ENCODE measurements at regions not wholly inside any gene's neighbourhood (a gene's known extent, or its start where the extent isn't known, plus 50 kb on each side); places are given as distances from the start of the nearest gene placed in this dataset.
"Not testable (repeated sequence)": the region's sequence is repeated elsewhere in the genome, so short reads cannot be mapped to it uniquely, and the experiment has no call there.

DNA sequence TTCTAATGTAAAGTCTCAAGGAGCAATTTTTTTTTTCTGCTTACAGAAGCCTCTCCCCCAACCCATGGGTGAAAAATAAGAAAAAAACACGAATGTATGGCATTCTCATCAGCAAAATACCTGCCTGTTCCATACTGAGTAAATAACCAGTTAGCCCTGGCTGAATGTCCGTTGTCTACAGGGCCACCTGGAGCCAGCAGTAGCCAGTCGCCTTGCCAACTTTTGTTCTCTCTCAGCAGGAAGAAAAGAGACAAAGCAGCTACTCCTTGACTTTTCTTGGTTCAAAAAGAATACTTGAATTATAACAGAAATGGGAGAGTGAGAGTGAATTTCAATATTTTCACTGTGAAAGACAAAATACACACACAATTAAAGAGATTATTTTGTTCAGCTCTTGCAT is 532.9 kb upstream of the CRIM1 start:
- H3K4me1 ChIP-seq (ENCODE audit: control insufficient read depth, insufficient read depth, low read length, poor library complexity, severe bottlenecking): no peaks in the 10 kb centered on the region
- H3K9me3 ChIP-seq (ENCODE audit: control insufficient read depth, low read length): no peaks in the 10 kb centered on the region
- no peak overlapping the region for H3K27ac ChIP-seq (ENCODE audit: low read depth, low read length, severe bottlenecking)
- H3K36me3 ChIP-seq (ENCODE audit: control insufficient read depth, insufficient read depth, low read length): no peaks in the 10 kb centered on the region
- WGBS, 2 experiments (ENCODE audit: insufficient coverage in 2 of 2): 8% methylated on average over 2 of the region's 3 CpGs; no CpG with 5 or more reads in 1 of the 2 experiments
- H3K4me3 ChIP-seq (ENCODE audit: extremely low read depth, insufficient read depth, low read length, poor library complexity, severe bottlenecking): no peak overlapping the region

DNA sequence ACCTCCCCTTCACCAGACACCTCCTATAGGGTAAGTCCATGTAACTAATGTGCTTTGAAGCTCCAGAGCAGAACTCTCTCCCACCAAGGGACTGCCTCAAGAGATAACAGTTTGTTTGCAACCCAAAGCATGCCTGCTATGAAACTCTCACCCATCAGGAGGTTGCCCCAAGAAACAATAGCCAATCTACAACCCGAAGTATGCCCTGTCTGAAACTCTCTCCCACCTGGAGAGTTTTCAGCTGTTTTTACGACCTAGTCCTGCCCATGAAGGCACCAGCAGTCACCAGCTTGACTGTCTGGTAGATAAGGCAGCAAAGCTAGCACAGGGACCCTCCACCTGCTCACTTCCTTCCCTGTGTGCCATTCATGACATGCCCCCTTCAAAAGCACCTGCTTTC is 533.9 kb upstream of the CRIM1 start:
- 5 to 6% methylated on average over 2 of the region's 2 CpGs for WGBS, 2 experiments (ENCODE audit: insufficient coverage in 2 of 2)
- Histone ChIP-seq H3K36me3 (ENCODE audit: control insufficient read depth, insufficient read depth, low read length) (no peaks in the 10 kb centered on the region), H3K4me3 (ENCODE audit: extremely low read depth, insufficient read depth, low read length, poor library complexity, severe bottlenecking) (no peak overlapping the region), H3K27ac (ENCODE audit: low read depth, low read length, severe bottlenecking) (no peak overlapping the region), H3K4me1 (ENCODE audit: control insufficient read depth, insufficient read depth, low read length, poor library complexity, severe bottlenecking) (no peaks in the 10 kb centered on the region), H3K9me3 (ENCODE audit: control insufficient read depth, low read length) (no peaks in the 10 kb centered on the region)

DNA sequence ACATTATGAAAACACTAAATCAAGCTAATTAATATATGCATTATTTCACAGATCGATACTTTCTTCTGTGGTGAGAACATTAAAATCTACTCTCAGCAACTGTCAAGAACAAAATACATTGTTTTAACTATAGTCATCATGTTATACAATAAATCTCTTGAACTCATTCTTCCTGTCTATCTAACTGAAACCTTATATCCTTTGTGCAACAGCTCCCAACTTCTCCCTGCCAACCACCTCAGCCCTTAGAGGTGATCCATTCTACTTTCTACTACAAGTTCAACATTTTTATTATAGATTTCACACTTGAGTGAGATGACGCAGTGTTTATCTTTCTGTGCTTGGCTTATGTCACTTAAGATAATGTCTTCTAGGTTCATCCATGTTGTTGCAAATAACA is 535.2 kb upstream of the CRIM1 start:
- Histone ChIP-seq H3K4me3 (ENCODE audit: extremely low read depth, insufficient read depth, low read length, poor library complexity, severe bottlenecking) (no peak overlapping the region), H3K4me1 (ENCODE audit: control insufficient read depth, insufficient read depth, low read length, poor library complexity, severe bottlenecking) (no peaks in the 10 kb centered on the region), H3K27ac (ENCODE audit: low read depth, low read length, severe bottlenecking) (no peak overlapping the region), H3K36me3 (ENCODE audit: control insufficient read depth, insufficient read depth, low read length) (no peaks in the 10 kb centered on the region), H3K9me3 (ENCODE audit: control insufficient read depth, low read length) (no peaks in the 10 kb centered on the region)
- 100% methylated on average over 1 of the region's 2 CpGs; no CpG with 5 or more reads in 1 of the 2 experiments for WGBS, 2 experiments (ENCODE audit: insufficient coverage in 2 of 2)

DNA sequence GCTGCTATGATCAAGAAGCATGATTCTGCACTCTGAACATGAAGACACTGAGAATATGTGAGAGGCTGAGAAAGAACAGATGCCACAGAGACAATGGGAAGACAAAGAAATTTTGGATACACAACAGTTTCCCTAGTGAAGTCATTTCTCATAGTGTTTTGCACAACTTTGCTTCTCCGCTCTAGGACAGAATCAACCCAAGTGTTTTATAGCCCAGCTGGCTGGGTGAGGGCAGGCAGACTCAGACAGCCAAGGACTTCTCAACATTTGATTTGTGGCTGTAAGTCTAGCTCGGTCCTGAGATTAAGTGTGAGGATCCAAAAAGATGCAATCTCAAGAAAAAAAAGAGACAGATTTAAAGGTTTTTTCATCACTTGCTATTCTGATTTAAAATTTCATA is 536.5 kb upstream of the CRIM1 start:
- Histone ChIP-seq H3K4me1 (ENCODE audit: control insufficient read depth, insufficient read depth, low read length, poor library complexity, severe bottlenecking) (no peaks in the 10 kb centered on the region), H3K36me3 (ENCODE audit: control insufficient read depth, insufficient read depth, low read length) (no peaks in the 10 kb centered on the region), H3K9me3 (ENCODE audit: control insufficient read depth, low read length) (no peaks in the 10 kb centered on the region), H3K4me3 (ENCODE audit: extremely low read depth, insufficient read depth, low read length, poor library complexity, severe bottlenecking) (no peak overlapping the region), H3K27ac (ENCODE audit: low read depth, low read length, severe bottlenecking) (no peak overlapping the region)
- 90% methylated on average over 1 of the region's 2 CpGs; no CpG with 5 or more reads in 1 of the 2 experiments for WGBS, 2 experiments (ENCODE audit: insufficient coverage in 2 of 2)

DNA sequence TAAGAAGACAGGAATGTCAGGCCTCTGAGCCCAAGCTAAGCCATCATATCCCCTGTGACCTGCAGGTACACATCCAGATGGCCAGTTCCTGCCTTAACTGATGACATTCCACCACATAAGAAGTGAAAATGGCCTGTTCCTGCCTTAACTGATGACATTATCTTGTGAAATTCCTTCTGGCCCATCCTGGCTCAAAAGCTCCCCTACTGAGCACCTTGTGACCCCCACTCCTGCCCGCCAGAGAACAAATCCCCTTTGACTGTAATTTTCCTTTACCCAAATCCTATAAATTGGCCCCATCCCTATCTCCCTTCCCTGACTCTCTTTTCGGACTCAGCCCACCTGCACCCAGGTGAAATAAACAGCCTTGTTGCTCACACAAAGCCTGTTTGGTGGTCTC is 537.2 kb upstream of the CRIM1 start:
- not testable (repeated sequence) for H3K4me1 ChIP-seq (ENCODE audit: control insufficient read depth, insufficient read depth, low read length, poor library complexity, severe bottlenecking); H3K4me3 ChIP-seq (ENCODE audit: extremely low read depth, insufficient read depth, low read length, poor library complexity, severe bottlenecking); H3K9me3 ChIP-seq (ENCODE audit: control insufficient read depth, low read length); H3K36me3 ChIP-seq (ENCODE audit: control insufficient read depth, insufficient read depth, low read length); H3K27ac ChIP-seq (ENCODE audit: low read depth, low read length, severe bottlenecking)
- 25 to 36% methylated on average over 1 of the region's 2 CpGs for WGBS, 2 experiments (ENCODE audit: insufficient coverage in 2 of 2)

DNA sequence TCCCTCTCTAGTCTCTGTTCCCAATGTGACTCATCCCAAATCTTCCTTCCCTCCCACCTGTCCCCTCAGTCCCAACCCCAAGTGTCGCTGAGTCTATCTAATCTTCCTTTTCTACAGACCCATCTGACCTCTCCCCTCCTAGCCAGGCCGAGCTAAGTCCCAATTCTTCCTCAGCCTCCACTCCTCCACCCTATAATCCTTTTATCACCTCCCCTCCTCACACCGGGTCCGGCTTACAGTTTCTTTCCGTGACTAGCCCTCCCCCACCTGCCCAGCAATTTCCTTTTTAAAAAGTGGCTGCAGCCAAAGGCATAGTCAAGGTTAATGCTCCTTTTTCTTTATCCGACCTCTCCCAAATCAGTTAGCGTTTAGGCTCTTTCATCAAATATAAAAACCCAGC is 541.0 kb upstream of the CRIM1 start:
- not testable (repeated sequence) for H3K27ac ChIP-seq (ENCODE audit: low read depth, low read length, severe bottlenecking); H3K4me3 ChIP-seq (ENCODE audit: extremely low read depth, insufficient read depth, low read length, poor library complexity, severe bottlenecking); H3K4me1 ChIP-seq (ENCODE audit: control insufficient read depth, insufficient read depth, low read length, poor library complexity, severe bottlenecking); H3K36me3 ChIP-seq (ENCODE audit: control insufficient read depth, insufficient read depth, low read length); H3K9me3 ChIP-seq (ENCODE audit: control insufficient read depth, low read length)
- WGBS, 2 experiments (ENCODE audit: insufficient coverage in 2 of 2): 72 to 85% methylated on average over 5 to 7 of the region's 7 CpGs

DNA sequence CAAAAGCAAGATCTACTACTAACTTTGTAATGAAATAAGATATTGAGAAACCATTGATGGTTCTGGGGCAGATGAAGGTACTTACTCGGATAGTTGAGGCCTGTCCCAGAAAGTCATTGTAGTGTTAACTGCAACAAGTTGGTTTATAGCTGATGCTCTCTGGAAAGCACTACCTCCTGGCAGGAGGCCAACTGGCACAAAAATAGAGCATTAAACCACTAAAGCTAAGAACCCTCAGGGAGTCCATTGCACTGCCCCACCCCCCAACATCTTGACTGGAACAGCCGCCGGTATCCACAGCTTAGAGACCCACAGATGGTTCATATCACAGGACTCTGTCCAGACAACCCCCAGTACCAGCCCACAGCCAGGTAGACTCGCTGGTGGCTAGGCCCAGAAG is 552.5 kb upstream of the CRIM1 start:
- no peak overlapping the region for H3K27ac ChIP-seq (ENCODE audit: low read depth, low read length, severe bottlenecking)

DNA sequence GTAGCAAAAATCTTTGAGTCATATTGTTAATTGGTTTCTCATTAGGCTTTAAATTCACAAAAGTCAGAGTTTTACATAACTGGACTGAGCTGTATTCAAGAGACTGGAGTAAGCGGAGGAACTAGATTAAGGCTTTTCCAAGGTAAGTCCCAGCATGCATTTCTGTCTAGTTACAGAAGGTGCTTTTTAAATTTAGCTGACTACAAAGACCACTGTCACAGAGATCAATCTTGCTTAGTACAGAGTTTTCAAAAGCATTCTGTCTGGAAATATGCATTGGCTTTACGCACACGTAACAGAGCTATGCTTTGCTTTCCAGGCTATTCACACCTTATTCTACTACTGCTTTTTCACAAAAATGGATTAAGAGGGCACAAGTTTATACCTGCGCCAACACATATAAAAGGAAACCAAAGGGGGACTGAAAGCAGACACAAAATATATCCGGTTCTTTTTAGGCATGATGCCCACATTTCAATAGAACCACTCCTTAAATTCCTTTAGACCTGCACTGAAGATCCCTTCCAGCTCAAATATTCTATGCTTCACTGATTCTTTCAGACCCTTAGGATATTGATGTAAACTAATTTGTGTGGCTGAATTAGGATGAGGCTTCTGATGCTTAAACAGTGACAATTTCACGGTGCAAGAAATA is 560.7 kb upstream of the CRIM1 start:
- Histone ChIP-seq H3K4me1 (ENCODE audit: control insufficient read depth, insufficient read depth, low read length, poor library complexity, severe bottlenecking) (peaks cover 4% of the 10 kb centered on the region), H3K4me3 (ENCODE audit: extremely low read depth, insufficient read depth, low read length, poor library complexity, severe bottlenecking) (no peak overlapping the region), H3K27ac (ENCODE audit: low read depth, low read length, severe bottlenecking) (no peak overlapping the region), H3K9me3 (ENCODE audit: control insufficient read depth, low read length) (no peaks in the 10 kb centered on the region), H3K36me3 (ENCODE audit: control insufficient read depth, insufficient read depth, low read length) (no peaks in the 10 kb centered on the region)
- WGBS, 2 experiments (ENCODE audit: insufficient coverage in 2 of 2): 89 to 91% methylated on average over 5 to 6 of the region's 6 CpGs

More for the DNA sequence above, 552.5 kb upstream of the CRIM1 start:
- Histone ChIP-seq H3K4me1 (ENCODE audit: control insufficient read depth, insufficient read depth, low read length, poor library complexity, severe bottlenecking) (no peaks in the 10 kb centered on the region), H3K36me3 (ENCODE audit: control insufficient read depth, insufficient read depth, low read length) (no peaks in the 10 kb centered on the region), H3K9me3 (ENCODE audit: control insufficient read depth, low read length) (no peaks in the 10 kb centered on the region), H3K4me3 (ENCODE audit: extremely low read depth, insufficient read depth, low read length, poor library complexity, severe bottlenecking) (no peak overlapping the region)
- 95 to 100% methylated on average over 1 to 3 of the region's 4 CpGs for WGBS, 2 experiments (ENCODE audit: insufficient coverage in 2 of 2)

DNA sequence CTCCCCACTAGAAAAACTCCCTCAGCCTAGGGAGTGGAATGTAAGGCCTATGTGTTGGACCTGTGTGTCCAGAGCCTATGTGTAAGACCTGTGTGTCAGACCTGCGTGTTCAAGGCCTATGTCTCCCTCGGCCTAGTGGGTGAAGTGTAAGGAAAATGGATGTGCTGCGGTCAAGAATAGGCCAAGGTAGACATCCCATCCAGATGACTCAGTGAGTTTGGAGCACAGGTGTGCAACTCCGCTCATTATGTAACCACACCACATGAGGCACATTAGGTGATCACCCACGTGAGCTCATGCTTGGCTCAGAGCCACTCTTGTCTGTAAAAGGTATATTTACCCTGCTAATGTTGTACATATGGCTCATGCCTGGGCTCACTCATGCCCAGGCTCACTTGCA is 565.3 kb upstream of the CRIM1 start:
- H3K4me3 ChIP-seq (ENCODE audit: extremely low read depth, insufficient read depth, low read length, poor library complexity, severe bottlenecking): no peak overlapping the region
- H3K4me1 ChIP-seq (ENCODE audit: control insufficient read depth, insufficient read depth, low read length, poor library complexity, severe bottlenecking): peaks cover 4% of the 10 kb centered on the region
- H3K27ac ChIP-seq (ENCODE audit: low read depth, low read length, severe bottlenecking): no peak overlapping the region
- 80 to 88% methylated on average over 1 to 3 of the region's 5 CpGs for WGBS, 2 experiments (ENCODE audit: insufficient coverage in 2 of 2)
- H3K9me3 ChIP-seq (ENCODE audit: control insufficient read depth, low read length): peaks cover 7% of the 10 kb centered on the region
- no peaks in the 10 kb centered on the region for H3K36me3 ChIP-seq (ENCODE audit: control insufficient read depth, insufficient read depth, low read length)

DNA sequence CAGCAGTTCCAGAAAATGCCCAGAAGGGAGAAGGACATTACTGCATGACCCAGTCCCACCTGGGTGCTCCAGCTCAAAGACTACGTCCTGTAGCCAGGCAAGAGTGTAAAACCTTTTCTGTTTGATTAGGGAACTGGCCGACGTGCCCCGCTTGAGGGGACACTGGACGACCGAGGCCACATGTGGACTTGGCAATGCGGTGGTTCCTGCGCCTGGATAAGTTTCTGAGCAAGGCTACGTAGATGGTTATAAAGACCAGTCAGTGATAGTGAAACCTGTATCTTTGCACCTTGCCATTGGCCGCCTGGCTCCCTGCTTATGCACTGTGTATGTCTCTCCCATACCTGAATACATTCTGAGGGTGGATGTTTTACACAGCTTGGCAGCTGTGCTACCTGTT is 567.0 kb upstream of the CRIM1 start:
- H3K4me1 ChIP-seq (ENCODE audit: control insufficient read depth, insufficient read depth, low read length, poor library complexity, severe bottlenecking): peaks cover 4% of the 10 kb centered on the region
- H3K4me3 ChIP-seq (ENCODE audit: extremely low read depth, insufficient read depth, low read length, poor library complexity, severe bottlenecking): no peak overlapping the region
- WGBS, 2 experiments (ENCODE audit: insufficient coverage in 2 of 2): 97 to 98% methylated on average over 10 of the region's 10 CpGs
- H3K9me3 ChIP-seq (ENCODE audit: control insufficient read depth, low read length): peaks cover 7% of the 10 kb centered on the region
- H3K36me3 ChIP-seq (ENCODE audit: control insufficient read depth, insufficient read depth, low read length): no peaks in the 10 kb centered on the region
- H3K27ac ChIP-seq (ENCODE audit: low read depth, low read length, severe bottlenecking): no peak overlapping the region

DNA sequence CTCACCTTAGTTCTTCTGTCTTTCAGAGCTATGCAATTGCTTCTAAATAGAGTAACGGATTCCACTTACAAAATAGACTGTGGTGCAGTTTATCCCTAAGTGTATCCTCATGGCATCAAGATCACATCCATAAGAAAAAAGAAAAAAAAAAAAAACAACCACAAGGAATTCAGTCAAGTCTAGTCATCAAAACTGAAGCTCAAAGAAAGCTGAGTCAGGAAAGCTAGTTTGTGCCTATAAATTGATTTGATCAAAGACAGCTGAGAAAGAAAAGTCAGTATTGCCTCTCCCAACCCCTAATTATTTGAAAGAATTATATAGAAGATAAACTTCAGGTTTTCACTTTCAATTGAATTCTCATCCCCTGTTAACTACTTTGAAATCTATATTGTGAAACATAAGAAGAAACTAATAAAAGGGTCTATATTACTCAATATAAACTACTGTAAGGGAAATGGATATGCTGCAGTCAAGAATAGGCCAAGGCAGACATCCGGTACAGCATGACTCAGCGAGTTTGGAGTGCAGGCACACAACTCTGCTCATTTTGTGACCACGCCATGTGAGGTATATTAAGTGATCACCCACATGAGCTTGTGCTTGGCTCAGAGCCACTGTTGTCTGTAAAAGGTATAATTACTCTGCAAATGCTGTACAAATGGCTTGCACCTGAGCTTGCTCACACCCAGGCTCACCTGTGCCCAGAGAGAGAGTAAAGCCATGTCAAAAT is 568.1 kb upstream of the CRIM1 start:
- Histone ChIP-seq H3K27ac (ENCODE audit: low read depth, low read length, severe bottlenecking) (no peak overlapping the region), H3K4me3 (ENCODE audit: extremely low read depth, insufficient read depth, low read length, poor library complexity, severe bottlenecking) (no peak overlapping the region), H3K36me3 (ENCODE audit: control insufficient read depth, insufficient read depth, low read length) (no peaks in the 10 kb centered on the region), H3K4me1 (ENCODE audit: control insufficient read depth, insufficient read depth, low read length, poor library complexity, severe bottlenecking) (no peaks in the 10 kb centered on the region), H3K9me3 (ENCODE audit: control insufficient read depth, low read length) (peaks cover 7% of the 10 kb centered on the region)
- 90 to 96% methylated on average over 3 of the region's 4 CpGs for WGBS, 2 experiments (ENCODE audit: insufficient coverage in 2 of 2)
